HepG2 (cell line): ENCODE measurements at regions not wholly inside any gene's neighbourhood (a gene's known extent, or its start where the extent isn't known, plus 50 kb on each side); places are given as distances from the start of the nearest gene placed in this dataset.

ENCODE experiments used
- ATAC-seq: fragments of 200-7000 bp; cut with Tn5 transposase; 3 replicates; pipeline ENCODE4 v1.9.1; 2020; ENCODE audit warnings: mild to moderate bottlenecking, moderate library complexity
- BruUV-seq: library from RNA; stranded (reverse); fragments of 400-500 nt; replicated peaks from 2 replicates; lab custom pipeline; 2021; lab: Mats Ljungman, UMichigan
- CTCF ChIA-PET: fragments of 300-600 bp; formaldehyde crosslinking; extraction: SDS; loops from one replicate; lab custom pipeline; 2021; ENCODE audit warnings: low total read pairs, inconsistent platforms, low intra/inter-chr PET ratio; lab: Yijun Ruan, JAX
- POLR2A ChIA-PET: fragments of 350-600 bp; sonication (Branson Sonifier 250); formaldehyde crosslinking; loops from one replicate; lab custom pipeline; 2020; ENCODE audit warnings: antibody characterized with exemption, inconsistent platforms; lab: Yijun Ruan, JAX
- DNase-seq: peaks from one replicate; pipeline ENCODE4 v3.0.0-alpha.2; 2015; ENCODE audit warnings: low spot score
- FAIRE-seq: peaks from 3 replicates; lab custom pipeline; 2011; peaks lifted over from hg19 to GRCh38; lab: Jason Lieb, UNC
- H2AFZ ChIP-seq: one replicate; pipeline ENCODE4 v1.6.1; 2011; ENCODE audit warnings: low read length, inconsistent platforms
- H3K27ac ChIP-seq: fragments of 300-600 bp; 3 replicates; pipeline ENCODE4 v1.8.0; 2011; ENCODE audit warnings: mixed run types, mild to moderate bottlenecking, mixed read lengths, low read length, inconsistent platforms; ENCODE audit not compliant: insufficient read depth; ENCODE audit errors: extremely low read length
- H3K27me3 ChIP-seq, 2 experiments: fragments of 200-600 bp in 1 of 2; 2 replicates in 1 of 2; 3 replicates in 1 of 2; pipeline versions ENCODE4 v1.6.0 to v1.8.0; 2011; ENCODE audit warnings: low read length in 2 of 2, mild to moderate bottlenecking in 2 of 2, moderate library complexity in 2 of 2, inconsistent platforms in 1 of 2; ENCODE audit not compliant: insufficient read depth in 2 of 2, control insufficient read depth in 1 of 2
- H3K36me3 ChIP-seq, 2 experiments: fragments of 200-600 bp in 1 of 2; replicated peaks in 1 of 2; 2 replicates in 1 of 2; 3 replicates in 1 of 2; pipeline versions ENCODE4 v1.5.1 to v1.8.0; 2011; ENCODE audit warnings: low read length in 2 of 2, inconsistent platforms in 1 of 2; ENCODE audit not compliant: insufficient read depth in 2 of 2, control insufficient read depth in 1 of 2
- H3K4me1 ChIP-seq: 2 replicates; pipeline ENCODE4 v1.5.1; 2012; ENCODE audit warnings: low read length, inconsistent platforms; ENCODE audit not compliant: insufficient read depth
- H3K4me2 ChIP-seq: 2 replicates; pipeline ENCODE4 v1.6.0; 2011; ENCODE audit warnings: low read depth, low read length, inconsistent platforms
- H3K4me3 ChIP-seq, 3 experiments: fragments of 200-600 bp in 1 of 3; sonication (generic), shearing (Covaris generic) in 1 of 3; replicated peaks in 1 of 3; 2 replicates each; pipeline ENCODE4 v1.5.1; 2011 to 2016; ENCODE audit warnings: low read length in 3 of 3, inconsistent platforms in 2 of 3, low read depth in 2 of 3, mild to moderate bottlenecking in 2 of 3, control low read depth in 1 of 3, mixed read lengths in 1 of 3; ENCODE audit not compliant: insufficient read depth in 1 of 3
- H3K79me2 ChIP-seq: one replicate; pipeline ENCODE4 v1.6.1; 2011; ENCODE audit warnings: low read length, inconsistent platforms; ENCODE audit not compliant: insufficient read depth
- H3K9ac ChIP-seq: 2 replicates; pipeline ENCODE4 v1.6.0; 2011; ENCODE audit warnings: mild to moderate bottlenecking, low read depth, low read length, inconsistent platforms; ENCODE audit not compliant: insufficient read depth
- H3K9me3 ChIP-seq: 2 replicates; pipeline ENCODE4 v1.5.1; 2012; ENCODE audit warnings: mild to moderate bottlenecking, low read length
- H4K20me1 ChIP-seq: 2 replicates; pipeline ENCODE4 v1.6.0; 2011; ENCODE audit warnings: inconsistent platforms, mild to moderate bottlenecking, low read length, moderate library complexity; ENCODE audit not compliant: insufficient read depth
- ARID4A ChIP-seq: sonication (generic); formaldehyde crosslinking; IDR thresholded peaks from 2 replicates; pipeline ENCODE4 v1.5.0; 2020; ENCODE audit warnings: mild to moderate bottlenecking, missing genetic modification reagents, borderline replicate concordance
- HIC2 ChIP-seq: sonication (generic); formaldehyde crosslinking; IDR thresholded peaks from 2 replicates; pipeline ENCODE4 v1.9.0; 2022; ENCODE audit warnings: low read depth, missing genetic modification reagents
- KLF11 ChIP-seq: IDR thresholded peaks from 2 replicates; pipeline ENCODE4 v1.6.1; 2016; ENCODE audit warnings: missing compliant biosample characterization
- MEIS1 ChIP-seq: sonication (generic); formaldehyde crosslinking; IDR thresholded peaks from 2 replicates; pipeline ENCODE4 v1.9.0; 2021; ENCODE audit warnings: mild to moderate bottlenecking, missing genetic modification reagents, moderate library complexity, borderline replicate concordance
- NFIB ChIP-seq: sonication (generic); formaldehyde crosslinking; IDR thresholded peaks from 2 replicates; pipeline ENCODE4 v1.9.0; 2021; ENCODE audit warnings: missing genetic modification reagents, mild to moderate bottlenecking, borderline replicate concordance
- PCBP1 ChIP-seq: fragments of 200-400 bp; formaldehyde crosslinking; IDR thresholded peaks from 2 replicates; pipeline ENCODE4 v1.6.1; 2017; ENCODE audit warnings: mild to moderate bottlenecking, low read depth, low read length, borderline replicate concordance
- PRDM15 ChIP-seq: sonication (generic); formaldehyde crosslinking; IDR thresholded peaks from 2 replicates; pipeline ENCODE4 v1.4.0; 2020; ENCODE audit warnings: missing genetic modification reagents
- REL ChIP-seq: sonication (generic); formaldehyde crosslinking; conservative IDR thresholded peaks from 2 replicates; pipeline ENCODE4 v1.8.0; 2022; ENCODE audit warnings: mild to moderate bottlenecking, missing genetic modification reagents, moderate library complexity
- ZBTB43 ChIP-seq: sonication (generic); formaldehyde crosslinking; conservative IDR thresholded peaks from 2 replicates; pipeline ENCODE4 v1.4.0; 2020; ENCODE audit warnings: missing genetic modification reagents
- ZNF431 ChIP-seq: sonication (generic); formaldehyde crosslinking; IDR thresholded peaks from 2 replicates; pipeline ENCODE4 v1.9.0; 2022; ENCODE audit warnings: missing genetic modification reagents, low read depth, mild to moderate bottlenecking, borderline replicate concordance
- ZNF530 ChIP-seq: sonication (generic); formaldehyde crosslinking; IDR thresholded peaks from 2 replicates; pipeline ENCODE4 v1.5.0; 2020; ENCODE audit warnings: low read depth, mild to moderate bottlenecking, missing genetic modification reagents
- ZNF644 ChIP-seq: IDR thresholded peaks from 2 replicates; pipeline ENCODE4 v1.6.1; 2016; ENCODE audit warnings: low read depth
- ZNF703 ChIP-seq: sonication (generic); formaldehyde crosslinking; IDR thresholded peaks from 2 replicates; pipeline ENCODE4 v1.5.1; 2020; ENCODE audit warnings: missing genetic modification reagents, mild to moderate bottlenecking, moderate library complexity, borderline replicate concordance
- ZNF75D ChIP-seq: sonication (generic); formaldehyde crosslinking; IDR thresholded peaks from 2 replicates; pipeline ENCODE4 v1.8.1; 2023; ENCODE audit warnings: missing genetic modification reagents, mild to moderate bottlenecking, borderline replicate concordance
- WGBS: methylation state at CpG from one replicate; pipeline ENCODE4 v1.1.6; 2017; ENCODE audit warnings: low lambda C conversion rate; 5-methylcytosine and 5-hydroxymethylcytosine counted together
- in situ Hi-C: cut with HindIII; loops from 2 replicates; pipeline ENCODE4 v1.10.0; 2017; ENCODE audit warnings: low pct_unique_long_range_greater_than_20kb; ENCODE audit not compliant: extremely low pct_ligation_motif_present
- intact Hi-C: fragments of 100-400 bp; cut with micrococcal nuclease; formaldehyde crosslinking; loops from one replicate; pipeline ENCODE4 v1.10.0; 2022; ENCODE audit not compliant: unreplicated experiment

GRCh38 chr14:27236601-27237000 is 638.8 kb upstream of the NOVA1 start:
- Histone ChIP-seq H3K4me2 (no peak overlapping the region), H3K79me2 (no peaks in the 10 kb centered on the region), H3K9me3 (peaks cover 80% of the 10 kb centered on the region), H3K27ac (no peak overlapping the region), H3K36me3 (no peaks in the 10 kb centered on the region), H3K9ac (no peak overlapping the region), H3K4me1 (no peaks in the 10 kb centered on the region), H3K27me3 (no peaks in the 10 kb centered on the region), H2AFZ (no peak overlapping the region), H3K4me3 (no peak overlapping the region), H4K20me1 (no peaks in the 10 kb centered on the region)
- ATAC-seq (no peak), FAIRE-seq (no peak), DNase-seq (no peak)
- BruUV-seq: no TSS peak
- ChIA-PET POLR2A (no interaction called here), CTCF (no interaction called here)
- intact Hi-C loops: no loop called here
- in situ Hi-C loops: no loop called here
- 1% methylated on average over 2 of the region's 2 CpGs for WGBS
- TF ChIP-seq MEIS1 (no peak), REL (no peak), PCBP1 (no peak), KLF11 (CRISPR knock-in tag) (no peak), ZNF431 (CRISPR knock-in tag) (no peak), ZNF75D (CRISPR knock-in tag) (no peak), ZNF703 (no peak), HIC2 (CRISPR knock-in tag) (no peak), ARID4A (CRISPR knock-in tag) (no peak), ZNF530 (no peak), PRDM15 (CRISPR knock-in tag) (no peak), ZNF644 (CRISPR knock-in tag) (no peak), ZBTB43 (CRISPR knock-in tag) (no peak), NFIB (CRISPR knock-in tag) (no peak)
